HEK293 (cell line): ENCODE measurements at regions not wholly inside any gene's neighbourhood (a gene's known extent, or its start where the extent isn't known, plus 50 kb on each side); places are given as distances from the start of the nearest gene placed in this dataset.

Source experiments
- CTCF ChIA-PET: fragments of 350-600 bp; formaldehyde crosslinking; extraction: SDS; loops from one replicate; lab custom pipeline; 2021; ENCODE audit warnings: antibody characterized with exemption; lab: Yijun Ruan, JAX
- POLR2A ChIA-PET: fragments of 300-600 bp; formaldehyde crosslinking; extraction: SDS; loops from one replicate; lab custom pipeline; 2020; ENCODE audit warnings: antibody characterized with exemption, inconsistent platforms; lab: Yijun Ruan, JAX
- H3K27ac ChIP-seq: fragments of 200-500 bp; sonication (Bioruptor generic); 2 replicates; pipeline ENCODE4 v1.5.1; 2014; ENCODE audit warnings: low read depth, low read length, control low read depth, inconsistent platforms; ENCODE audit errors: extremely low read depth
- H3K36me3 ChIP-seq, 2 experiments: fragments of 200-500 bp in 1 of 2; sonication (Bioruptor generic) in 1 of 2; 1 replicate in 1 of 2; 2 replicates in 1 of 2; pipeline ENCODE4 v1.5.1; 2014 to 2017; ENCODE audit warnings: inconsistent platforms in 2 of 2, low read length in 2 of 2; ENCODE audit not compliant: control insufficient read depth in 2 of 2, insufficient read depth in 1 of 2
- H3K4me1 ChIP-seq: fragments of 200-500 bp; sonication (Bioruptor generic); 2 replicates; pipeline ENCODE4 v1.5.1; 2014; ENCODE audit warnings: mild to moderate bottlenecking, low read length, inconsistent platforms; ENCODE audit not compliant: control insufficient read depth, insufficient read depth
- H3K4me3 ChIP-seq: 2 replicates; pipeline ENCODE4 v1.5.1; 2011; ENCODE audit warnings: low read depth, mild to moderate bottlenecking, control low read depth, low read length, moderate library complexity
- H3K9me3 ChIP-seq: fragments of 200-500 bp; sonication (Bioruptor generic); 2 replicates; pipeline ENCODE4 v1.5.1; 2014; ENCODE audit warnings: low read depth, low read length, inconsistent platforms; ENCODE audit not compliant: control insufficient read depth, insufficient read depth
- GLIS2 ChIP-seq: fragments of 450-650 bp; formaldehyde crosslinking; IDR thresholded peaks from 2 replicates; pipeline ENCODE4 v1.5.1; 2016; ENCODE audit warnings: missing biosample characterization, missing genetic modification characterization
- HOXA7 ChIP-seq: sonication (generic); formaldehyde crosslinking; IDR thresholded peaks from 2 replicates; pipeline ENCODE4 v1.8.1; 2022; ENCODE audit warnings: missing genetic modification reagents, borderline replicate concordance
- MZF1 ChIP-seq: fragments of 450-650 bp; formaldehyde crosslinking; IDR thresholded peaks from 2 replicates; pipeline ENCODE4 v1.5.1; 2017; ENCODE audit warnings: missing biosample characterization, missing genetic modification characterization, borderline replicate concordance
- SCRT1 ChIP-seq: fragments of 450-650 bp; formaldehyde crosslinking; IDR thresholded peaks from 2 replicates; pipeline ENCODE4 v1.5.1; 2016; ENCODE audit warnings: missing biosample characterization, missing genetic modification characterization, borderline replicate concordance
- SP3 ChIP-seq: fragments of 450-650 bp; formaldehyde crosslinking; IDR thresholded peaks from 2 replicates; pipeline ENCODE4 v1.5.1; 2016; ENCODE audit warnings: missing biosample characterization, missing genetic modification characterization
- TSHZ1 ChIP-seq: fragments of 450-650 bp; formaldehyde crosslinking; IDR thresholded peaks from 2 replicates; pipeline ENCODE4 v1.5.1; 2016; ENCODE audit warnings: missing biosample characterization, missing genetic modification characterization, borderline replicate concordance
- ZFHX2 ChIP-seq: fragments of 450-650 bp; formaldehyde crosslinking; conservative IDR thresholded peaks from 2 replicates; pipeline ENCODE4 v1.5.1; 2016; ENCODE audit warnings: missing biosample characterization, missing genetic modification characterization
- ZIC2 ChIP-seq: fragments of 450-650 bp; formaldehyde crosslinking; IDR thresholded peaks from 2 replicates; pipeline ENCODE4 v1.5.1; 2016; ENCODE audit warnings: missing biosample characterization, missing genetic modification characterization
- ZNF350 ChIP-seq: fragments of 450-650 bp; formaldehyde crosslinking; IDR thresholded peaks from 2 replicates; pipeline ENCODE4 v1.5.0; 2017; ENCODE audit warnings: missing biosample characterization, mild to moderate bottlenecking, missing genetic modification characterization
- ZNF394 ChIP-seq: fragments of 450-650 bp; formaldehyde crosslinking; IDR thresholded peaks from 2 replicates; pipeline ENCODE4 v1.5.1; 2016; ENCODE audit warnings: missing biosample characterization, missing genetic modification characterization, mild to moderate bottlenecking, moderate library complexity, borderline replicate concordance
- ZNF501 ChIP-seq: fragments of 450-650 bp; formaldehyde crosslinking; IDR thresholded peaks from 2 replicates; pipeline ENCODE4 v1.5.1; 2016; ENCODE audit warnings: missing biosample characterization, missing genetic modification characterization
- ZNF530 ChIP-seq: fragments of 450-650 bp; formaldehyde crosslinking; IDR thresholded peaks from 2 replicates; pipeline ENCODE4 v1.5.1; 2016; ENCODE audit warnings: low read depth, missing biosample characterization, missing genetic modification characterization
- ZNF558 ChIP-seq: fragments of 450-650 bp; formaldehyde crosslinking; IDR thresholded peaks from 2 replicates; pipeline ENCODE4 v1.5.1; 2016; ENCODE audit warnings: missing biosample characterization, missing genetic modification characterization
- ZNF596 ChIP-seq: fragments of 450-650 bp; IDR thresholded peaks from 2 replicates; pipeline ENCODE4 v1.5.0; 2018; ENCODE audit warnings: missing biosample characterization, mild to moderate bottlenecking, missing genetic modification characterization, moderate library complexity
- ZNF621 ChIP-seq: fragments of 450-650 bp; formaldehyde crosslinking; IDR thresholded peaks from 2 replicates; pipeline ENCODE4 v1.5.1; 2017; ENCODE audit warnings: missing biosample characterization, missing genetic modification characterization
- ZNF670 ChIP-seq: fragments of 450-650 bp; formaldehyde crosslinking; IDR thresholded peaks from 2 replicates; pipeline ENCODE4 v1.5.1; 2016; ENCODE audit warnings: missing biosample characterization, missing genetic modification characterization, low read depth
- ZNF692 ChIP-seq: fragments of 450-650 bp; formaldehyde crosslinking; IDR thresholded peaks from 2 replicates; pipeline ENCODE4 v1.5.1; 2016; ENCODE audit warnings: missing biosample characterization, missing genetic modification characterization
- ZNF785 ChIP-seq: fragments of 450-650 bp; formaldehyde crosslinking; IDR thresholded peaks from 2 replicates; pipeline ENCODE4 v1.5.1; 2016; ENCODE audit warnings: missing biosample characterization, missing genetic modification characterization
- TF ChIP-seq, protein P1 (sequence below): fragments of 450-650 bp; formaldehyde crosslinking; IDR thresholded peaks from 2 replicates; pipeline ENCODE4 v1.5.1; 2016; ENCODE audit warnings: missing biosample characterization, missing genetic modification characterization, low read depth
- TF ChIP-seq, protein P2 (sequence below): fragments of 450-650 bp; formaldehyde crosslinking; IDR thresholded peaks from 2 replicates; pipeline ENCODE4 v1.5.1; 2016; ENCODE audit warnings: missing biosample characterization, missing genetic modification characterization
- TF ChIP-seq, protein P3 (sequence below): fragments of 450-650 bp; IDR thresholded peaks from 2 replicates; pipeline ENCODE4 v1.5.1; 2018; ENCODE audit warnings: missing biosample characterization, mild to moderate bottlenecking, missing genetic modification characterization
- TF ChIP-seq, protein P4 (sequence below): fragments of 450-650 bp; formaldehyde crosslinking; IDR thresholded peaks from 2 replicates; pipeline ENCODE4 v1.5.1; 2017; ENCODE audit warnings: missing biosample characterization, missing genetic modification characterization

DNA sequence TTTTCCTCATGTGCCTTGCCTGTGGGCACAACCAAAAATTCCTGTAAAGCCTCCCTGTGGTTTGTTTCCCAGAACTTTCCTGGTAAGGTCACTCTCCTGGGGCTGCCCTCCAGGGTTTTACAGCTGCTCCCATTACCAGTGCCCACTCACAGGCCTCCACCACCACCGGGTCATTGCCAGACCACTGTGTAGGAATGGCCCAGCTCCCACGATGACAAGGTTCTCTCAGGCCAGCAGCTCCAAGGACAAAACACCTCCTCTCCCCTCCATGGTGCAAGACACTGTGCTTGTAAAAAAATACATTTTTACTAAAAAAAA, 96.1 kb upstream of the AKIP1 start (continued):
- TF ChIP-seq ZNF692 (tag by site-specific recombination) (no peak), ZNF394 (tag by site-specific recombination) (no peak), ZNF670 (tag by site-specific recombination) (no peak)
- TF ChIP-seq, protein P1, sequence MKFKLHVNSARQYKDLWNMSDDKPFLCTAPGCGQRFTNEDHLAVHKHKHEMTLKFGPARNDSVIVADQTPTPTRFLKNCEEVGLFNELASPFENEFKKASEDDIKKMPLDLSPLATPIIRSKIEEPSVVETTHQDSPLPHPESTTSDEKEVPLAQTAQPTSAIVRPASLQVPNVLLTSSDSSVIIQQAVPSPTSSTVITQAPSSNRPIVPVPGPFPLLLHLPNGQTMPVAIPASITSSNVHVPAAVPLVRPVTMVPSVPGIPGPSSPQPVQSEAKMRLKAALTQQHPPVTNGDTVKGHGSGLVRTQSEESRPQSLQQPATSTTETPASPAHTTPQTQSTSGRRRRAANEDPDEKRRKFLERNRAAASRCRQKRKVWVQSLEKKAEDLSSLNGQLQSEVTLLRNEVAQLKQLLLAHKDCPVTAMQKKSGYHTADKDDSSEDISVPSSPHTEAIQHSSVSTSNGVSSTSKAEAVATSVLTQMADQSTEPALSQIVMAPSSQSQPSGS (tag by site-specific recombination) = no peak

DNA sequence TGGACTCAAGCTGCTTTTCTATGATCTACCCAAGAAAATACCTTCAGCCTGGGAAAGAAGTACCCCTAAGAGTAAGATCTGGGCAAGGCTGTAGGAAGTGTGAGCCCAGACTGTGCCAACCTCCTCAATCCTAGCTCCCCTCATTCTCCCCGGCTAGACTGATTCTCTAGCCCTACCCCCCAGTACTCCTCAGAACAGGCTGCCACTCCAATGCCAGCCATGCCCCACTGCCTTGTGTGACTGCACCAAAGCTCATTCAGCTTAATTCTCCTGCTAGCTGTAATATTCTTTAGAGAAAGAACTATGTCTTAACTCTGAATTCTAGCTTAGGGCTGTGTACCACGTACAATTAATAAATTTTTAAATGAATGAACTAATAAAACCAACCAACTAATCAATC, 92.6 kb upstream of the AKIP1 start:
- Histone ChIP-seq H3K27ac (no peak overlapping the region), H3K4me1 (no peaks in the 10 kb centered on the region), H3K36me3 (no peaks in the 10 kb centered on the region), H3K4me3 (no peak overlapping the region), H3K9me3 (no peaks in the 10 kb centered on the region)
- TF ChIP-seq, protein P2, sequence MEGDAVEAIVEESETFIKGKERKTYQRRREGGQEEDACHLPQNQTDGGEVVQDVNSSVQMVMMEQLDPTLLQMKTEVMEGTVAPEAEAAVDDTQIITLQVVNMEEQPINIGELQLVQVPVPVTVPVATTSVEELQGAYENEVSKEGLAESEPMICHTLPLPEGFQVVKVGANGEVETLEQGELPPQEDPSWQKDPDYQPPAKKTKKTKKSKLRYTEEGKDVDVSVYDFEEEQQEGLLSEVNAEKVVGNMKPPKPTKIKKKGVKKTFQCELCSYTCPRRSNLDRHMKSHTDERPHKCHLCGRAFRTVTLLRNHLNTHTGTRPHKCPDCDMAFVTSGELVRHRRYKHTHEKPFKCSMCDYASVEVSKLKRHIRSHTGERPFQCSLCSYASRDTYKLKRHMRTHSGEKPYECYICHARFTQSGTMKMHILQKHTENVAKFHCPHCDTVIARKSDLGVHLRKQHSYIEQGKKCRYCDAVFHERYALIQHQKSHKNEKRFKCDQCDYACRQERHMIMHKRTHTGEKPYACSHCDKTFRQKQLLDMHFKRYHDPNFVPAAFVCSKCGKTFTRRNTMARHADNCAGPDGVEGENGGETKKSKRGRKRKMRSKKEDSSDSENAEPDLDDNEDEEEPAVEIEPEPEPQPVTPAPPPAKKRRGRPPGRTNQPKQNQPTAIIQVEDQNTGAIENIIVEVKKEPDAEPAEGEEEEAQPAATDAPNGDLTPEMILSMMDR (tag by site-specific recombination) = no peak
- TF ChIP-seq SP3 (no peak), ZNF530 (tag by site-specific recombination) (no peak), ZNF350 (no peak), HOXA7 (CRISPR knock-in tag) (no peak), ZNF621 (tag by site-specific recombination) (no peak), TSHZ1 (tag by site-specific recombination) (no peak), ZNF501 (tag by site-specific recombination) (no peak), ZNF596 (no peak)
- ChIA-PET POLR2A (no interaction called here), CTCF (interaction anchor here (0.7 to 1.0 kb wide), 2 partner anchors 41 to 56 kb away, joined by 3 read pairs; no protein-coding TSS in a partner anchor)

DNA sequence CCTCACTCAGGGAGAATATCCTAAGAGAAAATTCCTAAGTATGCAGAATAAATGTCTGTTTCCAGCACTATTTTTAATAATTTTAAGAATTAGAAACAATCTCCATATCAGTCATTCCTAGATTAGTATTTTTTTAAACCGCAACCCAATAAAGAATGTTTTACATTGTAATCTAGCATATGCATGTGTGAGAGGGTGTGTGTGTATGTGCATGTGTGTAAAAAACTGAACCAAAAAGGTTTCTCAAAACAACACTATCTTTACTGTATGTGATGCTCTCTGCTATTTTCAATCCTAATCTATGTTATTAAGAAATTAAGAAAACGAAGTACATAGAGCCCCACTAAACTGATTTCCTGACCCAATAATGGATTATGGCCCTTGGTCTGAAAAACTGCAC, 90.6 kb upstream of the AKIP1 start:
- H3K4me1 ChIP-seq = no peaks in the 10 kb centered on the region
- no peak overlapping the region for H3K4me3 ChIP-seq
- H3K9me3 ChIP-seq = no peaks in the 10 kb centered on the region
- ChIA-PET CTCF (no interaction called here), POLR2A (no interaction called here)
- no peak overlapping the region for H3K27ac ChIP-seq
- H3K36me3 ChIP-seq = no peaks in the 10 kb centered on the region
- TF ChIP-seq ZNF558 (tag by site-specific recombination) (no peak), MZF1 (tag by site-specific recombination) (no peak), ZFHX2 (tag by site-specific recombination) (no peak), ZIC2 (tag by site-specific recombination) (no peak), GLIS2 (tag by site-specific recombination) (no peak), ZNF785 (no peak), ZNF501 (tag by site-specific recombination) (no peak), SCRT1 (tag by site-specific recombination) (no peak)
- TF ChIP-seq, protein P3, sequence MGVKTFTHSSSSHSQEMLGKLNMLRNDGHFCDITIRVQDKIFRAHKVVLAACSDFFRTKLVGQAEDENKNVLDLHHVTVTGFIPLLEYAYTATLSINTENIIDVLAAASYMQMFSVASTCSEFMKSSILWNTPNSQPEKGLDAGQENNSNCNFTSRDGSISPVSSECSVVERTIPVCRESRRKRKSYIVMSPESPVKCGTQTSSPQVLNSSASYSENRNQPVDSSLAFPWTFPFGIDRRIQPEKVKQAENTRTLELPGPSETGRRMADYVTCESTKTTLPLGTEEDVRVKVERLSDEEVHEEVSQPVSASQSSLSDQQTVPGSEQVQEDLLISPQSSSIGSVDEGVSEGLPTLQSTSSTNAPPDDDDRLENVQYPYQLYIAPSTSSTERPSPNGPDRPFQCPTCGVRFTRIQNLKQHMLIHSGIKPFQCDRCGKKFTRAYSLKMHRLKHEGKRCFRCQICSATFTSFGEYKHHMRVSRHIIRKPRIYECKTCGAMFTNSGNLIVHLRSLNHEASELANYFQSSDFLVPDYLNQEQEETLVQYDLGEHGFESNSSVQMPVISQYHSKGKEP (tag by site-specific recombination) = no peak
- TF ChIP-seq, protein P4, sequence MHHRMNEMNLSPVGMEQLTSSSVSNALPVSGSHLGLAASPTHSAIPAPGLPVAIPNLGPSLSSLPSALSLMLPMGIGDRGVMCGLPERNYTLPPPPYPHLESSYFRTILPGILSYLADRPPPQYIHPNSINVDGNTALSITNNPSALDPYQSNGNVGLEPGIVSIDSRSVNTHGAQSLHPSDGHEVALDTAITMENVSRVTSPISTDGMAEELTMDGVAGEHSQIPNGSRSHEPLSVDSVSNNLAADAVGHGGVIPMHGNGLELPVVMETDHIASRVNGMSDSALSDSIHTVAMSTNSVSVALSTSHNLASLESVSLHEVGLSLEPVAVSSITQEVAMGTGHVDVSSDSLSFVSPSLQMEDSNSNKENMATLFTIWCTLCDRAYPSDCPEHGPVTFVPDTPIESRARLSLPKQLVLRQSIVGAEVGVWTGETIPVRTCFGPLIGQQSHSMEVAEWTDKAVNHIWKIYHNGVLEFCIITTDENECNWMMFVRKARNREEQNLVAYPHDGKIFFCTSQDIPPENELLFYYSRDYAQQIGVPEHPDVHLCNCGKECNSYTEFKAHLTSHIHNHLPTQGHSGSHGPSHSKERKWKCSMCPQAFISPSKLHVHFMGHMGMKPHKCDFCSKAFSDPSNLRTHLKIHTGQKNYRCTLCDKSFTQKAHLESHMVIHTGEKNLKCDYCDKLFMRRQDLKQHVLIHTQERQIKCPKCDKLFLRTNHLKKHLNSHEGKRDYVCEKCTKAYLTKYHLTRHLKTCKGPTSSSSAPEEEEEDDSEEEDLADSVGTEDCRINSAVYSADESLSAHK (tag by site-specific recombination) = no peak
